ENCODE measurements at regions not wholly inside any gene's neighbourhood (a gene's known extent, or its start where the extent isn't known, plus 50 kb on each side); places are given as distances from the start of the nearest gene placed in this dataset.
"Not testable (repeated sequence)": the region's sequence is repeated elsewhere in the genome, so short reads cannot be mapped to it uniquely, and the experiment has no call there.

DNA sequence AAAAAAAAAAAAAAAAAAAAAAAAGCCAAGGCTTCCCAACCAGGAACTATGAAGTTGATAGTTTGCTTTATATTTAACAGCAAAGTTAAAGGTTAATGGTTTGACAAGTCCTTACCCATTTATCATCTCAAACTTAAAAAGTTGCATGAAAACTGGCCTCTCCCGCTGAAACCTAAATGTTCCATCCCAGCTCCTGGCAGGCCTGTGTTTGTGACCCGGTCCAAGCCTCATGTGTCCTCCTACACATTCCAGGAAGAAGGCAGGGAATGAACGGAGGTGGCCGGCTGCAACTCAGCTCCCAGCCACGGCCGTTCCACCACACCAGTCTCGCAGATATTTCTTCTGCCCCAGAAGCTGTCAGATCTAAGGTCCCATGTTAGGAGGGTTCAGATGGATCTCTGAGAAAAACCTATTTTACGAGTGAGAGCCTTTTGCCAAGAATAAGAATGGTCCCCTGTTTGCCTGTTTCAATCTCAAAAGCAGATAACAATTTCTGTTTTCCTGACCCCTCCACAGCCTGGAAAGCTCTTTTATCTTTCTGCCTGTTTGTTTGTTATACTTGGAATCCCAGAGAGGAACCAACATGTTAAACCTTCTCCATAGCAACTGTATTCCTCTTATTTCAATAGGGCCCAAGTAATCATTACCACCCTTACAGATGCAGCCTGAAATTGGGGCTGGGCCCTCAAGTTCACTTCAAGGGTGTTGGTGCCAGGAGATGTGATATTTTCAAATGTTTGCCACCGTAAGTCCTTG, 56.5 kb downstream of the KCTD12 start:
- DNase-seq: no peak

DNA sequence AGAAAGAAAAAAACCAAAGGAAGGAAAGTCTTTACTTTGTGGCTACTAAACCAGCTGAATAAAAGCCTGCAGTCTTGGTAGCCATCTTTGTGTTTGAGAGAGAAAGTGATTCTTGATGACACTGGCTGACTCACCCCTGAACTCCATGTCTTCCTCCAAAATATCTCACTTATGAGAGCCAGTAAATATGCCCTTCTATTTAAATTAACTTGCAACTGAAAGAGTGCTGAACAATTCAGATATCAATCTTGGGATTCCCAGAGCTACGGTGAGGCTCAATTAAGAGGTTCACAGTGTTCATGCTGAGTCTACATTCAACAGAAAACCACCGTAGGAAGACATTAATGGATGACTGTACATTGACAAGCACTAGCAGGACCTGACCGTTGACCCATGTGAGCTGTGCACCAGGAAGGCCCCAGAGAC, 57.9 kb downstream of the KCTD12 start:
- no peak for DNase-seq

- no peak for DNase-seq
Observed at GRCh38 chr13:76826527-76826926, 59.7 kb downstream of the KCTD12 start.

DNA sequence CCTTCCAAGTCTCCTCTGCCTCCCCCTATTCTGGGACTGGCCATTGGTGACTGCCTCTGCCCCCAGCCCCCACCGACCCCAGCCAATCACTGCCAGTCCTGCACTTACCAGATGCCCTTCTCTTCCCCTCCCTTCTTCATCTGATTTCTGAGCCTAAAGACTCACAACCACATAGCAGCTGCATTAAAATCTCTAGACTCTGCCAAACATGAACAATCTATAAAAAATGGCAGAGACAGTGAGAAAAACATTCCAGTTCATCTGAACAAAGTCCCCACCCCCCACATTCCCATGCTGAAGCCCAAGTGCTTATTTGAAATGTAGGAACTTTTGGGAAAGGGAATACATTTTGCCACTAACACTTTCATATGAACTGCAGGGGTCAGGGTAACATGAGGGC, 60.8 kb downstream of the KCTD12 start:
- DNase-seq: no peak

- no peak for DNase-seq
Observed at GRCh38 chr13:76823969-76824368, 62.2 kb downstream of the KCTD12 start.

DNA sequence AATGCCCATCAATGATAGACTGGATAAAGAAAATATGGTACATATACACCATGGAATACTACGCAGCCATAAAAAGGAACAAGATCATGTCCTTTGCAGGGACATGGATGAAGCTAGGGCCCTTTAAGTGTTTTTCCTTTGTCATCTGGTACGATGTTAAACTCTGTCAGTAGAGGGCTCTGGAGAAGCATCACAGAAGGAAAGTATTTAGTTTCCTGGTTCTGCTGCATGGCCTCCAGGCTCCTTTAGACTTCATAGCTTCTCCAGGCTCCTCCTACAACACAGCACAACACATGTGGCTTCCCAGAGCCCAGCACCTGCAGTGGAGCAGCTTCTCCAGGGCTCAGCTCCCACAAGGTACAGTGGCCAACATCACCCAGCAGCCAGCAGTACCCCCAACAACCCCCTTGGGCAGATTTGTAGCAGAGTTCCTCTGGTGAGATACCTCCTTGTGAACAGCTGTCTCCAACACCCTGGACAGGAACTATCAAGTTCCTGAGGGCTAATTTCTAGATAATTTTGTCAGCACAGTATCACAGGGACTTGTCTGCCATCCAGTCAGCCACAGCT, 63.4 kb downstream of the KCTD12 start:
- no peak for DNase-seq

DNA sequence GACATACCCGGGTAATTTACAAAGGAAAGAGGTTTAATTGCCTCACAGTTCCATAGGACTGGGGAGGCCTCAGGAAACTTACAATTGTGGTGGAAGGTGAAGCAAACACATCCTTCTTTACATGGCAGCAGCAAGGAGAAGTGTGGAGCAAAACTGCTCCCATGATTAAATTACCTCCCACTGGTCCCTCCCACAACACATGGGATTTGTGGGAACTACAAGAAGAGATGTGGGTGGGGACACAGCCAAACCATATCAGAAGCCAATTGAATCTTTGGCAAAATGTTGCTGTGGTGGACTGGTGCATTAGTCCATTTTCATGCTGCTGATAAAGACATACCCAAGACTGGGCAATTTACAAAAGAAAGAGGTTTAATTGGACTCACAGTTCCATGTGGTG, 65.0 kb downstream of the KCTD12 start:
- not testable (repeated sequence) for DNase-seq

- DNase-seq: no peak
Observed at GRCh38 chr13:76820759-76821158, 65.4 kb downstream of the KCTD12 start.

DNA sequence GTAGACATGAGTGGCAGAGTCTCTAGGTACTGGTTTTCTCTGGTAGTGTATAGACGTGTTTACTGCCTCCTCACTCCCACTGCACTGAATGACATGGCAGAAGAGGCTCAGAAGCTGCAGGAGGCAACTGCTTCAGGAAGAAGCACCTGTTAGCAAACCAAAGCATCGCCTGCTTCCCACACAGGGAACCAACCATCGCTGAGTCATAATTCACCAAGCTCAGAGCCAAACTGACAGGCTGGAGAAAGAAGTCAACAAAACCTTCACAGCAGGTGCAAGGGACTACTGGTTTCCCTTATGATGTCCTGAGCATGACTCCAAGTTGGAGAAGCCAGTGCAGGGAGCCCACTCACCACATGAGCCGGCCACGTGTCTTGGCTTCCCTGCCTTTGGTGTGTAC, 69.8 kb downstream of the KCTD12 start:
- DNase-seq: no peak

GRCh38 chr13:76815344-76815743, 70.9 kb downstream of the KCTD12 start:
- DNase-seq: no peak

GRCh38 chr13:76813891-76814290, 72.3 kb downstream of the KCTD12 start:
- DNase-seq: no peak

- DNase-seq: no peak
Observed at GRCh38 chr13:76813000-76813691, 73.1 kb downstream of the KCTD12 start.

DNA sequence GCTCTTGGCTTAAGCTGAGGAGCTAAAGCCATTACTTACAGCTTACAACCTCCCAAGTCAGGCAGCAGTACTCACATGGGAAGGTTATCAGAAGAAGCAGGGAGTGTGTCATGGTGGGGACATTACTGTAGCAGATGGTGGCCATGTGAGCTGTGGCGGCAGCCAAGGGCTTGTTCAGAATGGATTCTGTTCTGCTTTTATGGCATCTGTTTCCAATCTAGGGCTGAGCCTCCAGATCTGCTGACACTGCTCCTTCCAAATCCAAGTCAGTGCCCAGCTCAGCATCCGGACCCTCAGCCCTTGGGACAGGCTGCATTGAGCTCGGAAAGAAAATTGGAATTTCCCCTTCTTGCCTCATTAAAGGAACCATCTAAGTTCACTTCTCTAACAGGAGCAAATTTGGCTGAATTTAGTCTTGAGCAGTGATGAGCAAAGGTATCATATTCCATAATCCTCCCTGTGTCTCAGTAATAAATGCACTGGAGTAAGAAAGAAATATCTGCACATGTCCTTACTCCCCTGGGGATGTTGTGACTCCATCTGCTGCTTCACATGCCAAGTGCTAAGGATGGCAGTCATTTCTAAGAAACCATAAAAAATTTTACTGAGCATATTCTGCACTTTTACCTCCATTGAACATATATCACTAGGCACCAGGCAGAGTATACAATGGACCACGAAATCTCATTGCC, 73.9 kb downstream of the KCTD12 start:
- DNase-seq: no peak

GRCh38 chr13:76809389-76809788, 76.8 kb downstream of the KCTD12 start:
- DNase-seq: no peak

GRCh38 chr13:76808927-76809326, 77.3 kb downstream of the KCTD12 start:
- DNase-seq: no peak

- DNase-seq: no peak
Observed at GRCh38 chr13:76804801-76805200, 81.4 kb downstream of the KCTD12 start.

DNA sequence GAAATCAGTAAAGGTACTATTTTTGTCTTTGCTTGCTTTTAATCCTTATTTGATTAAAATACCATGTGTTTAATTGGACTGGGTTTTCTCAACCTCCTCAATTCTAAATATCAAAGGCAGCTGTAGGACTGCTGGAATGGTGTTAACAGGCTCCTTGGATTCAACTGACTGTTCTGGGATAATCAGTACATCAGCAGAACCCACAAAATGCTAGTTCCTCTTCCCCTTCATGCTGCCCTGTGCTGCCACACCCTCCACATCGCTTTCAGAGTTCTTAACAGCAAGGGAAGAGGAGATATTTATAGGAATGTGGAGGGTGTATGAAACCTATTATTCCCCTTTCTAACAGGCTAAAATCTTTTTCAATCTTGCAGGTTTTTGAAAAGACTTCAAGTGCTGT, 82.4 kb downstream of the KCTD12 start:
- DNase-seq: no peak

DNA sequence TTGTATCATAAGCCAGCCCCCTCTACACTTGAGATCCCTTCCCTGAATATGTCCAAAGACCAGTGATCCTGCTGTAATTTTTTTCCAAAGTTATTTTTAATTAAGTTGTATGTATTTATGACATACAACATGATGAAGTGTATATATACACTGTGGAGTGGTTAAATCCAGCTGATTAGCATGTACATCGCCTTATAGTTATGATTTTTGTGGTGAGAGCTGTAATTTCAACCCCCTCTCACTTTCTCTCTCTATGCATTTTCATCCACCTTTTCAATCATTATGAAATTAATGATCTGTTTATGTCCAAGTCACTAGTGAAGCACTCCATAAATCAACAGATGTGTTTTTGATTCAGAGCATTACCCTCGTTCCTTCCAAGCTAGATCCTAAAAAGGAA, 85.3 kb downstream of the KCTD12 start:
- DNase-seq: no peak

- DNase-seq: no peak
Observed at GRCh38 chr13:76799696-76800095, 86.5 kb downstream of the KCTD12 start.

DNA sequence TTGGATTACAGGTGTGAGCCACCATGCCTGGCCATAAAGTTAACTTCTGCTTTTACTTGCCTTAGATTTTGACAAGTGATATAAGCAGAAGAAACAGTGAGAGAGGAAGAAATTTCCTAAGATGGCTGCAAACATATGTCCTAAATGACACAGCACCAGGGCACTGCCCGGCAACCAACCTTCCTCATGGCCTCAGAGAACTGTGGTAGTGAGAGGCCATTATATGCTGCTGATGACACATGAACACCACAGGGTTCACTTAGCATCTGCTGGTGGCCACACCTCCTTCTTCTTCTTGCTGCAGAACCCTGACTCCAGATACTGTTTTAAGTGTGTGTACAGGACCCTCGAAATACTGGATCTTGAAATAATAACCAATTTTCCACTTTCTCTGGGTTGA, 88.2 kb downstream of the KCTD12 start:
- DNase-seq: no peak

DNA sequence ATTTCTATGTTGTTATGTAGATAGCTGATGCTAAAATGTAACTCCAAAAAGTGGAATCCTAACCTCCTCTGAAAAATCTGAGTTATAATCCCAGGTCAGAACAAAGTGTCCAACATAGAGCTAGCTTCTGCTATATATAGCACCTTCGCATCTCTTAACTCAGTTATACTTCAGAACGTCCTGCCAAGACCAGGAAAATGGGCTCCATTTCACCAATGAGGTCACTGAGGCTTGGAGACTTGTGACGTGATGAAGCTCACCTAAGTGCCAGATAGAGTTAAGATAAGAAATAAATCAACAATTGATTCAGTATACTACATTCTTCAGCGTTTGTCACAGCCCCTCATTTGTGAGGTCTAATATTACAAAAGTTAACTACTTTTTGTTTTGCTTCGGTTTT, 88.8 kb downstream of the KCTD12 start:
- DNase-seq: no peak

DNA sequence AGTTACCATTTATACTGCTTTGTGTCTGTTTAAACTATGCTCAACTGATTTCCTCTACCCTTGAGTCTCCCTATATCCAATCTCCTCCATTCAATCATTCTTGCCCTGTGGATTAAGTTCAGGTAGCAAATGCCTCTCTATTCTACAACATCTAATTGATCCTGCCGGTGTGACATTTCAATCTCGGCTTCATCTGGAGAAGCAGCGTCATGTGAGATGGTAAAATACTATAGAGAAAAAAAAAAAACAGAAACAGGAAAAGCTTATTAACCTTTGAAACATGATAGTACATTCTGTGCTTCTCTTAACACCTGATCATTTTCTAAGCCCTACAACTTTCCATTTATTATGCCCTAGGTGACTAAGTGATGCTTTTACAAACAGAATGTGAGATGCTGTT, 89.4 kb downstream of the KCTD12 start:
- DNase-seq: no peak

Data from GOT3 (cell line).